Common myeloid progenitor, CD34-positive (primary cell): ENCODE measurements at regions not wholly inside any gene's neighbourhood (a gene's known extent, or its start where the extent isn't known, plus 50 kb on each side); places are given as distances from the start of the nearest gene placed in this dataset.

Experiments
- CTCF ChIA-PET: fragments of 350-600 bp; sonication (Branson Sonifier 250); formaldehyde crosslinking; loops from one replicate; lab custom pipeline; 2021; ENCODE audit warnings: antibody characterized with exemption; lab: Charles Lee
- POLR2A ChIA-PET: fragments of 350-600 bp; sonication (Branson Sonifier 250); formaldehyde crosslinking; loops from one replicate; lab custom pipeline; 2021; ENCODE audit warnings: antibody characterized with exemption; lab: Charles Lee
- DNase-seq, 3 donors: peaks; one replicate each; pipeline versions ENCODE4 v3.0.0 to v3.0.0-alpha.2; 2013
- H3K27ac ChIP-seq, 2 experiments: 1 replicate in 1 of 2; 2 replicates in 1 of 2; pipeline ENCODE4 v1.7.0; 2013; ENCODE audit warnings: inconsistent platforms in 2 of 2, low read length in 2 of 2, mild to moderate bottlenecking in 2 of 2, low read depth in 1 of 2, moderate library complexity in 1 of 2; ENCODE audit not compliant: severe bottlenecking in 2 of 2, insufficient read depth in 1 of 2, poor library complexity in 1 of 2
- H3K27me3 ChIP-seq, 5 experiments: replicated peaks in 2 of 5; 1 replicate in 3 of 5; 2 replicates in 2 of 5; pipeline versions ENCODE4 v1.6.1 to v1.7.0; 2013; ENCODE audit warnings: low read length in 4 of 5, mild to moderate bottlenecking in 2 of 5, moderate library complexity in 2 of 5, inconsistent platforms in 1 of 5; ENCODE audit not compliant: insufficient read depth in 5 of 5, control insufficient read depth in 4 of 5
- H3K36me3 ChIP-seq, 4 experiments: 1 replicate in 2 of 4; 2 replicates in 2 of 4; pipeline versions ENCODE4 v1.6.1 to v1.7.0; 2013; ENCODE audit warnings: low read length in 3 of 4, control low read depth in 1 of 4, mild to moderate bottlenecking in 1 of 4; ENCODE audit not compliant: control insufficient read depth in 4 of 4, insufficient read depth in 4 of 4
- H3K4me1 ChIP-seq, 4 experiments: 1 replicate in 3 of 4; 2 replicates in 1 of 4; pipeline versions ENCODE4 v1.6.1 to v1.7.1; 2013; ENCODE audit warnings: low read length in 3 of 4, mild to moderate bottlenecking in 3 of 4, control low read depth in 1 of 4, inconsistent platforms in 1 of 4, moderate library complexity in 1 of 4; ENCODE audit not compliant: control insufficient read depth in 4 of 4, insufficient read depth in 4 of 4; ENCODE audit errors: control extremely low read depth in 1 of 4
- H3K4me3 ChIP-seq, 7 experiments: 1 replicate in 4 of 7; 2 replicates in 3 of 7; pipeline versions ENCODE4 v1.5.1 to v1.7.0; 2013; ENCODE audit warnings: mild to moderate bottlenecking in 7 of 7, low read length in 6 of 7, moderate library complexity in 6 of 7, inconsistent platforms in 2 of 7, low read depth in 2 of 7, control low read depth in 1 of 7; ENCODE audit not compliant: insufficient read depth in 4 of 7, control insufficient read depth in 1 of 7; ENCODE audit errors: extremely low read depth in 1 of 7
- H3K9me3 ChIP-seq, 5 experiments: 1 replicate in 4 of 5; 2 replicates in 1 of 5; pipeline versions ENCODE4 v1.6.1 to v1.7.1; 2013; ENCODE audit warnings: low read length in 4 of 5, mild to moderate bottlenecking in 2 of 5, inconsistent platforms in 1 of 5, low read depth in 1 of 5, moderate library complexity in 1 of 5; ENCODE audit not compliant: control insufficient read depth in 4 of 5, insufficient read depth in 2 of 5; ENCODE audit errors: control extremely low read depth in 1 of 5
- WGBS: methylation state at CpG from one replicate; pipeline ENCODE4 v1.1.5; 2013; ENCODE audit not compliant: insufficient coverage; 5-methylcytosine and 5-hydroxymethylcytosine counted together

DNA sequence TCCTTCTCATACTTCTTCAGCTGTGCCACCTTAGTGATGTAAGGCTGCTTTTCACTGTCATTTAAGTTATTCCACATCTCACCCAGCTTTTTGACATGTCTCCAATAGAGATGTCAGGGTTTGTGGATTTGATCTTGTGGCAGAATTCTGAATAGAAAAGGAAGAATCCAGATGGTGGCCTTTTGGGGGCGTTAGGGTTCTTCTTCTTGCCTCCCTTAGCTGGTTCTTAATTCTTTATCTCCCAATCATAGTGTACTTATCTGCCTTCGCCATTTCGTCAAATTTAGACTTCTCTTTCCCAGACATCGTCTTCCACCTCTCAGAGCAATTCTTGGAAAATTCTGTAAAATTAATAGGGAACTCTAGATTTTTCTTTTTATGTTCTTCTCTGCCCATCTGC is 422.9 kb downstream of the GJA1 start:
- no peak overlapping the region for H3K27ac ChIP-seq
- H3K4me1 ChIP-seq: no peaks in the 10 kb centered on the region
- peaks cover 0 to 6% (median 4%) of the 10 kb centered on the region in 5 experiments for H3K27me3 ChIP-seq
- DNase-seq: no peak
- no peak overlapping the region for H3K4me3 ChIP-seq
- H3K36me3 ChIP-seq: no peaks in the 10 kb centered on the region
- H3K9me3 ChIP-seq: no peaks in the 10 kb centered on the region
- no CpG with 5 or more reads among the region's 4 CpGs for WGBS
- CTCF ChIA-PET: interaction anchor here (0.5 to 1.1 kb wide), 3 partner anchors 9 to 425 kb away, joined by 3 to 5 read pairs (median 3); no protein-coding TSS in a partner anchor
- POLR2A ChIA-PET: no interaction called here

- no CpG with 5 or more reads among the region's 1 CpG for WGBS
- Histone ChIP-seq H3K4me1 (no peaks in the 10 kb centered on the region), H3K36me3 (no peaks in the 10 kb centered on the region), H3K27me3 (peaks cover 0 to 5% (median under 1%) of the 10 kb centered on the region in 5 experiments), H3K27ac (no peak overlapping the region), H3K9me3 (no peaks in the 10 kb centered on the region), H3K4me3 (no peak overlapping the region)
- POLR2A ChIA-PET: no interaction called here
- DNase-seq: no peak
- CTCF ChIA-PET: interaction anchor here (1.0 to 1.1 kb wide), 2 partner anchors 10 to 426 kb away, joined by 3 to 5 read pairs; no protein-coding TSS in a partner anchor
Observed at GRCh38 chr6:121858986-121859385, 423.5 kb downstream of the GJA1 start.

- no CpG with 5 or more reads among the region's 1 CpG for WGBS
- POLR2A ChIA-PET: no interaction called here
- Histone ChIP-seq H3K4me1 (no peaks in the 10 kb centered on the region), H3K9me3 (no peaks in the 10 kb centered on the region), H3K4me3 (no peak overlapping the region), H3K27me3 (no peaks in the 10 kb centered on the region), H3K36me3 (no peaks in the 10 kb centered on the region), H3K27ac (no peak overlapping the region)
- DNase-seq: no peak
- CTCF ChIA-PET: no interaction called here
Observed at GRCh38 chr6:121865811-121866210, 430.4 kb downstream of the GJA1 start.

DNA sequence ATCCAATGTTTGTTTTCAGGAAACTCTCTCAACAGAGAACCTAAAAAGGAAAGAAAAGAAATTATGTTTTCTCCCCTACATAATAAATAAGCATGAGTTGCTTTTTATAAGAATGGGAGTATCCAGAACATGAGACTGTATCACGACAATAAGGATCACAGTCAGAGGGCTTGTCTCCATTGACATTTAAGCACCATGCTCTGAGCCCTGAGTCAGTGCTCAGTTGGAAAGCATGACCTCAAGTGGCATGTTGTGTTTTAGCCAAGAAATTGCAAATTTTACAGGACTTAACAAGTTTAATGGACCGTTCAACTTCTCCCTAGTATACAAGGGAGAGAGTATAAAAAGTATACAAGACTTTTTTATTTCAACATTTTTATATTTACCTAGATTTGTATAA is 431.6 kb downstream of the GJA1 start:
- Histone ChIP-seq H3K4me3 (no peak overlapping the region), H3K4me1 (no peaks in the 10 kb centered on the region), H3K27ac (no peak overlapping the region), H3K9me3 (no peaks in the 10 kb centered on the region), H3K27me3 (no peaks in the 10 kb centered on the region), H3K36me3 (no peaks in the 10 kb centered on the region)
- WGBS: 100% methylated on average over 1 of the region's 2 CpGs
- POLR2A ChIA-PET: no interaction called here
- no peak for DNase-seq
- CTCF ChIA-PET: no interaction called here

GRCh38 chr6:121868206-121868605 is 432.8 kb downstream of the GJA1 start:
- Histone ChIP-seq H3K4me1 (no peaks in the 10 kb centered on the region), H3K27me3 (no peaks in the 10 kb centered on the region), H3K4me3 (no peak overlapping the region), H3K27ac (no peak overlapping the region), H3K9me3 (no peaks in the 10 kb centered on the region), H3K36me3 (no peaks in the 10 kb centered on the region)
- ChIA-PET CTCF (no interaction called here), POLR2A (no interaction called here)
- WGBS: no CpG with 5 or more reads among the region's 1 CpG
- no peak for DNase-seq

GRCh38 chr6:121873595-121873994 is 438.1 kb downstream of the GJA1 start:
- CTCF ChIA-PET: no interaction called here
- no peak overlapping the region for H3K27ac ChIP-seq
- no peak for DNase-seq
- POLR2A ChIA-PET: interaction anchor here (0.5 kb wide), 1 partner anchor 17 kb away, joined by 4 read pairs; no protein-coding TSS in a partner anchor
- H3K4me3 ChIP-seq: no peak overlapping the region
- H3K9me3 ChIP-seq: no peaks in the 10 kb centered on the region
- WGBS: no CpG with 5 or more reads among the region's 2 CpGs
- H3K36me3 ChIP-seq: no peaks in the 10 kb centered on the region
- H3K27me3 ChIP-seq: no peaks in the 10 kb centered on the region
- no peaks in the 10 kb centered on the region for H3K4me1 ChIP-seq

GRCh38 chr6:121876721-121877120 is 441.3 kb downstream of the GJA1 start:
- H3K4me3 ChIP-seq: no peak overlapping the region
- no peaks in the 10 kb centered on the region for H3K4me1 ChIP-seq
- no peaks in the 10 kb centered on the region for H3K9me3 ChIP-seq
- no peak for DNase-seq
- H3K27ac ChIP-seq: no peak overlapping the region
- ChIA-PET CTCF (no interaction called here), POLR2A (no interaction called here)
- H3K27me3 ChIP-seq: no peaks in the 10 kb centered on the region
- no peaks in the 10 kb centered on the region for H3K36me3 ChIP-seq
